ENCODE measurements at regions not wholly inside any gene's neighbourhood (a gene's known extent, or its start where the extent isn't known, plus 50 kb on each side); places are given as distances from the start of the nearest gene placed in this dataset.

DNA sequence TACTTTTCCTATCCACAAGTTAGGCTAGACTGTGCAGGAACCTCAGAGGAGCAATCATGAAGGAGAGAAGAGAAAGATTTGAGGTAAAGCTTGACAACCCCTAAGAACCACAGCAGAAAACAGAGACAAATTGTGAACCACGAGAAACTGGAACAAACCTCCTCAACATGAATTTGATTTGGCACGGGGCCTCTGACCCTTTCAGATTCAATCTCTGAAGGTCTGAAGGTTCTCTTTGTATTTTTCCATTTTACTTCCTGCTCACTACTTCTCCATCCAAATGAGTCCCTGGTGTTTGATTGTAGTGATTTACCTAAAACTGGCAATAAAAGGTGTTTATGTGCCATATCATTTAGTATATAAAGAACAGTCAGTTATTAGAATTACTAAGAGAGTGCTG, 126.1 kb upstream of the STXBP5 start:
- DNase-seq (ENCODE audit: insufficient read length) = no peak
- no peak for TF ChIP-seq POLR2AphosphoS5 (IDR thresholded peaks at IDR 0.05; ENCODE audit: low read depth, low read length)
- no peak for TF ChIP-seq POLR2A (IDR thresholded peaks at IDR 0.05; ENCODE audit: low read depth, low read length)
- no peak for TF ChIP-seq TAF1 (IDR thresholded peaks at IDR 0.05; ENCODE audit: borderline replicate concordance, low read depth, low read length)
- FAIRE-seq = no peak

DNA sequence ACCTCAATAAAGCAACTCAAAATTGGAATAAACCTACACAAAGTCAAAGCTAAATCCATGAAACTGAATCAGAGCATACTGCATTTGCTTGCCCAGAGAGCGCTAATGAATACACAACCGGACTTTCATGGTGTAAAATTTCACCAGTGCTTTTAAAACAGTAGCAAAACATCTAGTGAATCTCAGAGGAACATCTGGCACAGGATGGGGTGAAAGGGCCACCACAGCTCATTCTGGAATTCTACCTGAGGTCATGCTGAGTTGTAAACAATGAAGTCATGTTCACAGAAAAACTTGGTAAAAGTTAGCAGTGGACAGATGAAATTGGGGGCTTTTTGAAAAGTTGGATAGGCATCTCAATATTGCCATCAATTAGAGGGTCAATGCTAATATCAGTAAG, 125.6 kb upstream of the STXBP5 start:
- FAIRE-seq (no peak), DNase-seq (ENCODE audit: insufficient read length) (no peak)
- no peak for TF ChIP-seq POLR2AphosphoS5 (IDR thresholded peaks at IDR 0.05; ENCODE audit: low read depth, low read length)
- no peak for TF ChIP-seq TAF1 (IDR thresholded peaks at IDR 0.05; ENCODE audit: borderline replicate concordance, low read depth, low read length)
- no peak for TF ChIP-seq POLR2A (IDR thresholded peaks at IDR 0.05; ENCODE audit: low read depth, low read length)

DNA sequence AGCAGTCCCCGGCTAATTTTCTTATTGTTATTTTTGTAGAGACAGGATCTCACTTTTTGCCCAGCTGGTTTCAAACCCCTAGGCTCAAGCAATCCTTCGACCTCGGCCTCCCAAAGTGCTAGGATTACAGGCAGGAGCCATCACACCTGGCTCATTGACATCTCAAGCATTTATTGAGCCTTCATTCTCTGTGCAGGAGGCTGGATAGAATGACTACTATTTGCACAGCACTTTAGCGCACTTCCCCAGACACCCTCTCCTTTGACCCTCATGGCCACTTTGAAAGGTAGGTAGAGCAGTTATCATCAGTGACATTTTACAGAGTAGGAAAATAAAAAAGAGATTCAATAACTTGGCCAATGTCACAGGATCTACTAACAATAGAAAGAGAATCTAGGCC, 124.0 kb upstream of the STXBP5 start:
- TF ChIP-seq POLR2A (IDR thresholded peaks at IDR 0.05; ENCODE audit: low read depth, low read length) (no peak), POLR2AphosphoS5 (IDR thresholded peaks at IDR 0.05; ENCODE audit: low read depth, low read length) (no peak)
- DNase-seq (ENCODE audit: insufficient read length) (no peak), FAIRE-seq (no peak)

DNA sequence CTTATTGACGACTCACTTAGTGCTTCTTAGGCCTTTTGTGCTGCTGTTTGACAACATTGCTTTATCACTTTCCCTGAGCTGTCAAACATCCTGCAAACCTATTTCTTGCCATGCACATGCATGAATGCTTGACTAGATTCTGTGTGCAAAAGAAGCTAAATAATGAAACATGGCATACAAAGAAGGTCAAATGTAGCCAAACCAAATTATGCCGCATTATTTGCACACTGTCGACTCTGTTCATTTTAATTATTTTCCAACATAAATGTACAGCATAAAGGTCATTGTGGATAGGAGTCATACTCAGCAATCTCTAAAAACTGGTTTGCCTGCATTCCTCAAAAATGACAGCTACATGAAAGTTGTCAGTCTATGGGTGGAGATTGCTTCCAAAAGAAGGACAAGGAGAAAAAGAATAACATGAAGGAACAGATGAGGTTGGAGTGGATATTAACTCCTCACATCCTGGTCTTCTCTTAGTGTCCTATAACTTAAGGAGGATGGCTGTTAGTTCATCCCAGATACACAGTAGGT, 123.1 kb upstream of the STXBP5 start:
- DNase-seq (ENCODE audit: insufficient read length) = no peak
- FAIRE-seq = no peak
- TF ChIP-seq POLR2AphosphoS5 (IDR thresholded peaks at IDR 0.05; ENCODE audit: low read depth, low read length) (no peak), TAF1 (IDR thresholded peaks at IDR 0.05; ENCODE audit: borderline replicate concordance, low read depth, low read length) (no peak), POLR2A (IDR thresholded peaks at IDR 0.05; ENCODE audit: low read depth, low read length) (no peak)

DNA sequence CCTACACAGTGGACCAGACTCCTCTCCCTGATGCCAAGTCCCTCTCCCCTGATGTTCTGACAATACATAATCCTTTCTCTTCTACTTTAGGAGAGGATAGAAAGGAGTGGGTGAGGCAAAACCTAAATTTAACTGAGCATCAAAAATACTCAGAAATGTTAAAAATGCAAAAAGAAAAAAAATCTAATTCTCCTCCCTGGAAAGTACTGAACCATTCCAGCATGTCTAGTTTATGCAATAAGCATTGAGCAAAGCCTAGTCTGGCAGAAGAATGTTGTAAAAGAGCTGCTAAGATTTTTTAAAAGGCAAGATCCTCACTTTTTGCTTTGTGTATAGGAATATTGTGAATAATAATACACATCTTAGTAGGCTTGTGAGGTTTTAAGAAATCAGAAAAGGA, 116.6 kb upstream of the STXBP5 start:
- no peak for TF ChIP-seq TAF1 (IDR thresholded peaks at IDR 0.05; ENCODE audit: borderline replicate concordance, low read depth, low read length)
- TF ChIP-seq POLR2AphosphoS5 (IDR thresholded peaks at IDR 0.05; ENCODE audit: low read depth, low read length) = no peak
- no peak for TF ChIP-seq POLR2A (IDR thresholded peaks at IDR 0.05; ENCODE audit: low read depth, low read length)
- FAIRE-seq (no peak), DNase-seq (ENCODE audit: insufficient read length) (no peak)

DNA sequence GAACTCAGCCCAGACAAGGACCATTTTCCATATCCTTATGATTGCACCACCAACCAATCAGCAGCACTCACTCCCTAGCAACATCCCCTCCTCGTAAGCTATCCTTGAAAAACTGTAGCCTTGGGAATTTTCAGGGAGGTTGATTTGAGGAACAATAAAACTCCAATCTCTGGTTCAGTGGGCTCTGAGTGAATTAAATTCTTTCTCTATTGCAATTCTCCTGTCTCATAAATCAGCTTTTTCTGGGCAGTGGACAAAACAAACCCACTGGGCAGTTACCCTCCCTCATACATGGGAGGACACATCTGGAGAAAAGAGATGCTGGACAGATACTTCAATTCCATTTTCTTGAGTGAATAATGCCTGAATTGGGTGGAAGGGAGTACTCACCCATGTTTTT, 115.4 kb upstream of the STXBP5 start:
- FAIRE-seq = no peak
- DNase-seq (ENCODE audit: insufficient read length) = no peak
- TF ChIP-seq POLR2A (IDR thresholded peaks at IDR 0.05; ENCODE audit: low read depth, low read length) (no peak), TAF1 (IDR thresholded peaks at IDR 0.05; ENCODE audit: borderline replicate concordance, low read depth, low read length) (no peak), POLR2AphosphoS5 (IDR thresholded peaks at IDR 0.05; ENCODE audit: low read depth, low read length) (no peak)

DNA sequence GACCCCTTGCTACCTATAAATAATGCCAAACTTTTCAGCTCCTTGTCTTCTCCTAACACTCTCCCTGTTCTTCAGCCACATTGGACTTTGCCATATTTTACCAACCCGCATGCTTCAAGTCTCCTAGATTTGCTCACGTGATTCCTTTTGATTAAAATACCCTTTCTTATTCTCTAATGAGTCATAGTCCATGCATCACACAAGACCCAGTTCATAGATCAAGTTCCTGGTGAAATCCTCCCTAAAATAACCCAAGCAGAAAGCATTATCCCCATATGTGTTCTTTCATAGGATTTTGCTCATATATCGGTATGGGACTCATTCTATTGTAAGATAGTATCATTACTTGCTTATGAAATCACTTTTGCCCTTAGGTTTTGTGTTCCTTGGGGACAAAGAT, 108.9 kb upstream of the STXBP5 start:
- TF ChIP-seq TAF1 (IDR thresholded peaks at IDR 0.05; ENCODE audit: borderline replicate concordance, low read depth, low read length) = no peak
- DNase-seq (ENCODE audit: insufficient read length) = no peak
- FAIRE-seq = no peak

DNA sequence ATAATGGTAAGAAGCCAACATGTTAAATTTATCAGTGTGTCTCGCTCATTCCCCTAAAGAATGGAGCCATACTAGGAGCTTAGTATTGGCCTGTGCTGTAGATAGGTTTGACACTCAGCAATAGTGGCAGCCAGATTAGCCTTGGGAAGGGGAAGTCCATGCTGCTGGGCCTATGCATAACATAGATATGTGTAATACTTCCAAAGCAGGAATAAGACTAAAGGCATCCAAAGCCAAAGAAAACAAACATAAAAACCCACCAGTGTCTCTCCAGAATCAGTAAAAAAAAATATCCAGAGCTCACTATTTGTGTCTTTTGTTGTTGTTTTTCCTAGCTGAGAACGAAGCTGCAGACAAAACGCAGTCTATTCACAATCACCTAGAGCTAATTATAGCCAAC, 104.2 kb upstream of the STXBP5 start:
- TF ChIP-seq POLR2A (IDR thresholded peaks at IDR 0.05; ENCODE audit: low read depth, low read length) (no peak), TAF1 (IDR thresholded peaks at IDR 0.05; ENCODE audit: borderline replicate concordance, low read depth, low read length) (no peak), POLR2AphosphoS5 (IDR thresholded peaks at IDR 0.05; ENCODE audit: low read depth, low read length) (no peak)
- DNase-seq (ENCODE audit: insufficient read length) (no peak), FAIRE-seq (no peak)

DNA sequence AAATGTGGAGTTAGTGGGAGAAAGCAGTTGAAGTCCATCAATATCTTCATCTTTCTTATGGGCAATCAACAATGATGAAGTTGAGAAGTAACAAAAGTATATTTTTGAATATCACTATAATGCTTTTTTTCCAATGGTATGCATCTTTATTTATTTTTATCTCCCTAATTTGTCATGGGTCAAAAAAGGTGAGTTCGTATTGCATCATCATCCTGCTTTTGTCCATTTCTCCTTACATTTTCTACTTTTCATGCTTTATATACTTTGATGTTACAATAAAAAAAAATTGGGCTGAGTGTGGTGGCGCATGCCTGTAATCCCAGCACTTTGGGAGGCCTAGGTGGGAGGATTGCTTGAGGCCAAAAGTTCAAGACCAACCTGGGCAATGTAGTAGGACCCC, 101.2 kb upstream of the STXBP5 start:
- TF ChIP-seq TAF1 (IDR thresholded peaks at IDR 0.05; ENCODE audit: borderline replicate concordance, low read depth, low read length) (no peak), POLR2A (IDR thresholded peaks at IDR 0.05; ENCODE audit: low read depth, low read length) (no peak), POLR2AphosphoS5 (IDR thresholded peaks at IDR 0.05; ENCODE audit: low read depth, low read length) (no peak)
- FAIRE-seq (no peak), DNase-seq (ENCODE audit: insufficient read length) (no peak)

DNA sequence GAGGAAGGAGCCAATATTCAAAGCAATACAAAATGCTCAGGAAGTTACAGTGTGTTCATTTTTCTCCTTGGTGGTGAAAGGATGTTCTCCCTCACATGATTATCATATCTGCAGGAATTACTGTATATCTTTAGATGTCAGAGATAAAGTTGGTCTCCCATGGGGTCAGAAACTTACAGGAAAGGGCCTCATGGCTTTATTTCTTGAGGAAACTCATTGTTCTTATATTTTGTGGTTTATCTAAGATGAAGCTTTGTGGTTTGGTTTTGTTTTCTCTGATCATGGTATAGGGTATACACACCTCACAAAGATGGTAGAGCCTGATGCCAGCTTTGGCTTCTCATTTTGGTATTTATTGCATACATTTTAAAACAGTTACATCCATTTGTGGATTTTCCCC, 100.5 kb upstream of the STXBP5 start:
- no peak for TF ChIP-seq POLR2A (IDR thresholded peaks at IDR 0.05; ENCODE audit: low read depth, low read length)
- no peak for TF ChIP-seq TAF1 (IDR thresholded peaks at IDR 0.05; ENCODE audit: borderline replicate concordance, low read depth, low read length)
- TF ChIP-seq POLR2AphosphoS5 (IDR thresholded peaks at IDR 0.05; ENCODE audit: low read depth, low read length) = no peak
- DNase-seq (ENCODE audit: insufficient read length) (no peak), FAIRE-seq (no peak)

DNA sequence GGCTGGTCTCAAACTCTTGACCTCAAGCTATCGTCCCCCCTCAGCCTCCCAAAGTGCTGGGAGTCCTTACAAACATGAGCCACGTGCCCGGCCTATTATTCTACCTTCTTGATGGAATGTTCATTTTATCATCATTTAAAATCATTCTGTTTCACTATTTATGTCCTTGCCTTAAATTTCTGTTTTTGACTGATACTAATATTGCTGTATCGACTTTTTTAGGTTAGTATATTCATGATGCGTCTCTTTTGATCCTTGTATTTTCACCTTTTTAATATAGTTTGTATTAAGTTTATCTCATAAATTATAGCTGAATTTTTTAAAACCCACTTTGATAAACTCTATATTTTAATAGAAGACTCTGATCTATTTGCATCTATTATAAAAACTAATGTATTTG, 98.4 kb upstream of the STXBP5 start:
- DNase-seq (ENCODE audit: insufficient read length) (no peak), FAIRE-seq (no peak)
- TF ChIP-seq POLR2A (IDR thresholded peaks at IDR 0.05; ENCODE audit: low read depth, low read length) = no peak
- TF ChIP-seq TAF1 (IDR thresholded peaks at IDR 0.05; ENCODE audit: borderline replicate concordance, low read depth, low read length) = no peak
- TF ChIP-seq POLR2AphosphoS5 (IDR thresholded peaks at IDR 0.05; ENCODE audit: low read depth, low read length) = no peak

DNA sequence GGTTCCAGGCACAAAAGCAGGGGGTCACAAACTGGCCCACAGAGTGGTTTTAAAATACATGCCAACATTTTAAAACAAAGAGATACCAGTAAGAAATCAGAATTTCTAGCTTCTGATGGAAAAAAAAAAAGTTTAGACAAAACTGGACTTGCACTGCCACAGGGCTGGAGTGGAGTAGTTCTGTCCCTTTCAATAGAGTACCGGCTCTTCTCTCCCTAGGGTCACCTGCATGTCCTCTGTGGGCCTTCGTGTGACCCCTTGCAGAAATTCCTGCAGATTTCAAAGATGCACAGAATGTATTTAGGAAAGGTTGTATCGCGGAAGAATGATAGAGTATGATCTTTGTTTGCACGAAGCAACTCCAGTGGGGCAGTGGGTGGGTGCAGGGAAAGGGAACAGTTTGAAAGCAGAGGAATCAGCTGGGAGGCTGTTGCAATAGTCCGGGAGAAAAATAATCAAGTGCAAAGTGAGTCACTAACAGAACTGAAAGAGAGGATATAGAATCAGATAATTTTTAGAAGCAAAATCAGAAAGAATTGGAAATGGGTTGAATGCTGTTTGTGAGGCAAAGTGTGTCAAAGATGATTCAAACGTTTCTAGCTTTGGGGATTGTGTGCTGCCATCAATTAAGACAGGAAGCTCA, 97.3 kb upstream of the STXBP5 start:
- DNase-seq (ENCODE audit: insufficient read length) = no peak
- TF ChIP-seq POLR2A (IDR thresholded peaks at IDR 0.05; ENCODE audit: low read depth, low read length) (no peak), POLR2AphosphoS5 (IDR thresholded peaks at IDR 0.05; ENCODE audit: low read depth, low read length) (no peak), TAF1 (IDR thresholded peaks at IDR 0.05; ENCODE audit: borderline replicate concordance, low read depth, low read length) (no peak)

More for the DNA sequence above, 97.3 kb upstream of the STXBP5 start:
- FAIRE-seq = no peak

Measured in GM12892 (cell line).